ENCODE measurements at regions not wholly inside any gene's neighbourhood (a gene's known extent, or its start where the extent isn't known, plus 50 kb on each side); places are given as distances from the start of the nearest gene placed in this dataset.

- peaks cover 65% of the 10 kb centered on the region for H3K4me1 Mint-ChIP-seq (ENCODE audit: low read depth)
- no peaks in the 10 kb centered on the region for H3K36me3 Mint-ChIP-seq (ENCODE audit: low read depth)
- peak overlapping the region; percentile 98 for H3K27ac Mint-ChIP-seq (ENCODE audit: unreplicated experiment)
- no peaks in the 10 kb centered on the region for H3K9me3 Mint-ChIP-seq (ENCODE audit: low read depth)
- H3K27me3 Mint-ChIP-seq (ENCODE audit: low read depth) = no peaks in the 10 kb centered on the region
- DNase-seq (ENCODE audit: low spot score) = no peak
- no peak for TF ChIP-seq CTCF (IDR thresholded peaks at IDR 0.05)
- H3K4me3 Mint-ChIP-seq (ENCODE audit: unreplicated experiment) = peak overlapping the region; percentile 23
Observed at GRCh38 chr4:13892739-13893105, 265.2 kb upstream of the BOD1L1 start.

- H3K4me1 Mint-ChIP-seq (ENCODE audit: low read depth) = peaks cover 61% of the 10 kb centered on the region
- H3K27ac Mint-ChIP-seq (ENCODE audit: unreplicated experiment) = peak overlapping the region; percentile 98
- H3K36me3 Mint-ChIP-seq (ENCODE audit: low read depth) = no peaks in the 10 kb centered on the region
- DNase-seq (ENCODE audit: low spot score) = no peak
- no peak for TF ChIP-seq CTCF (IDR thresholded peaks at IDR 0.05)
- H3K4me3 Mint-ChIP-seq (ENCODE audit: unreplicated experiment) = no peak overlapping the region
- H3K27me3 Mint-ChIP-seq (ENCODE audit: low read depth) = no peaks in the 10 kb centered on the region
- no peaks in the 10 kb centered on the region for H3K9me3 Mint-ChIP-seq (ENCODE audit: low read depth)
Observed at GRCh38 chr4:13893211-13893610, 265.7 kb upstream of the BOD1L1 start.

GRCh38 chr4:13893987-13894386, 266.5 kb upstream of the BOD1L1 start:
- Mint-ChIP-seq H3K4me1 (ENCODE audit: low read depth) (peaks cover 53% of the 10 kb centered on the region), H3K27me3 (ENCODE audit: low read depth) (no peaks in the 10 kb centered on the region), H3K4me3 (ENCODE audit: unreplicated experiment) (no peak overlapping the region), H3K9me3 (ENCODE audit: low read depth) (no peaks in the 10 kb centered on the region), H3K27ac (ENCODE audit: unreplicated experiment) (peak overlapping the region; percentile 98), H3K36me3 (ENCODE audit: low read depth) (no peaks in the 10 kb centered on the region)
- no peak for DNase-seq (ENCODE audit: low spot score)
- TF ChIP-seq CTCF (IDR thresholded peaks at IDR 0.05) = no peak

GRCh38 chr4:13900780-13901179, 273.3 kb upstream of the BOD1L1 start:
- H3K27ac Mint-ChIP-seq (ENCODE audit: unreplicated experiment) = no peak overlapping the region
- DNase-seq (ENCODE audit: low spot score) = no peak
- no peak for TF ChIP-seq CTCF (IDR thresholded peaks at IDR 0.05)
- H3K4me1 Mint-ChIP-seq (ENCODE audit: low read depth) = peaks cover 38% of the 10 kb centered on the region
- no peaks in the 10 kb centered on the region for H3K9me3 Mint-ChIP-seq (ENCODE audit: low read depth)
- H3K36me3 Mint-ChIP-seq (ENCODE audit: low read depth) = no peaks in the 10 kb centered on the region
- no peak overlapping the region for H3K4me3 Mint-ChIP-seq (ENCODE audit: unreplicated experiment)
- no peaks in the 10 kb centered on the region for H3K27me3 Mint-ChIP-seq (ENCODE audit: low read depth)

GRCh38 chr4:13902146-13902545, 274.6 kb upstream of the BOD1L1 start:
- no peak for DNase-seq (ENCODE audit: low spot score)
- H3K27ac Mint-ChIP-seq (ENCODE audit: unreplicated experiment) = no peak overlapping the region

More at GRCh38 chr4:13902146-13902545, 274.6 kb upstream of the BOD1L1 start:
- TF ChIP-seq CTCF (IDR thresholded peaks at IDR 0.05) = no peak
- Mint-ChIP-seq H3K9me3 (ENCODE audit: low read depth) (no peaks in the 10 kb centered on the region), H3K4me1 (ENCODE audit: low read depth) (peaks cover 52% of the 10 kb centered on the region), H3K27me3 (ENCODE audit: low read depth) (no peaks in the 10 kb centered on the region), H3K36me3 (ENCODE audit: low read depth) (no peaks in the 10 kb centered on the region), H3K4me3 (ENCODE audit: unreplicated experiment) (no peak overlapping the region)

All from chondrocyte (in vitro differentiated cells).